Activated B cell treated with CpG ODN at 0.5 μM for 24 hours (primary cell): ENCODE measurements at regions not wholly inside any gene's neighbourhood (a gene's known extent, or its start where the extent isn't known, plus 50 kb on each side); places are given as distances from the start of the nearest gene placed in this dataset.

Source experiments
- ATAC-seq: fragments of 200-7000 bp; cut with Tn5 transposase; one replicate; pipeline ENCODE4 v1.10.0; 2021; ENCODE audit warnings: low read depth, mild to moderate bottlenecking, moderate library complexity
- CTCF ChIA-PET: fragments of 350-600 bp; sonication (Branson Sonifier 250); formaldehyde crosslinking; loops from one replicate; lab custom pipeline; 2021; ENCODE audit warnings: antibody characterized with exemption; lab: Charles Lee
- POLR2A ChIA-PET: fragments of 350-600 bp; sonication (Branson Sonifier 250); formaldehyde crosslinking; loops from one replicate; lab custom pipeline; 2021; ENCODE audit warnings: antibody characterized with exemption; lab: Charles Lee
- DNase-seq: peaks from one replicate; pipeline ENCODE4 v3.0.0; 2022
- H3K27ac Mint-ChIP-seq: one replicate; pipeline ENCODE4 v1.8.0; 2020; ENCODE audit warnings: mixed read lengths
- H3K27me3 Mint-ChIP-seq: one replicate; pipeline ENCODE4 v1.8.0; 2021; ENCODE audit warnings: mixed read lengths
- H3K36me3 Mint-ChIP-seq: one replicate; pipeline ENCODE4 v1.8.0; 2021; ENCODE audit warnings: low read depth, mixed read lengths
- H3K4me1 Mint-ChIP-seq: one replicate; pipeline ENCODE4 v1.8.0; 2021; ENCODE audit warnings: mixed read lengths
- H3K4me3 Mint-ChIP-seq: one replicate; pipeline ENCODE4 v1.8.0; 2020; ENCODE audit warnings: mild to moderate bottlenecking, mixed read lengths
- H3K9me3 Mint-ChIP-seq: one replicate; pipeline ENCODE4 v1.8.0; 2020; ENCODE audit warnings: mixed read lengths
- intact Hi-C: fragments of 100-400 bp; cut with micrococcal nuclease; formaldehyde crosslinking; loops from one replicate; pipeline ENCODE4 v1.15.1; 2024
- TF ChIP-seq, protein P1 (sequence below): fragments of 200-600 bp; IDR thresholded peaks from one replicate; pipeline ENCODE4 v1.8.0; 2022; ENCODE audit warnings: antibody characterized with exemption, mild to moderate bottlenecking

DNA sequence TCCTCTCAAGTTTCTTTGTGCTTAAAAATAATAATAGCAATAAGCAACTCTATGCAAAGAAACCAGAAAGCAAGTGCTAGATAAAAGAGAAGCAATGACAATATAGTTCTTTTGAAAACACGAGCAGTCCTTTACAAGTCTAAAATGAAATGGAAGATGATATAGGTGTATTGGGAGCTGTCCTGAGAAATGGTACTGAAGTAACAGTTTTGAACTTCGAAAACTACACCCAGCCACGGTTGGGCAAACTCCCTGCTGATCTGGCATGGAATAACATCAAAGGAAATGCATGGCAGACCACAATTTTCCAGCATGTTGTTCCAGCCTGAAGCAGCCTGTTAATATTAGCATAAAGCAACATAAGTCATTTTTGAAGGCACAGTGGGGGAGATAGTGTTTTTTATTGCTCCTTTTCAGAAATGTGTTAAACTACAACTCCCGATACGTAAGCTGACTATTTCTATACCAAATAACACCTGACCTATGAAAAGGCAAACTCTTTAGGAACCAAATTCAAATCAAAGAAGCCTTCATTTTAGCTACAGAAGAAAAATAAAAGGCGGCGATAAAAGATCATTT, 596.1 kb upstream of the KLHL29 start:
- Mint-ChIP-seq H3K27ac (no peak overlapping the region), H3K9me3 (peaks cover 2% of the 10 kb centered on the region), H3K4me1 (no peaks in the 10 kb centered on the region), H3K36me3 (no peaks in the 10 kb centered on the region), H3K27me3 (no peaks in the 10 kb centered on the region), H3K4me3 (no peak overlapping the region)
- intact Hi-C loops: no loop called here
- POLR2A ChIA-PET: no interaction called here
- DNase-seq: no peak
- ATAC-seq: no peak
- TF ChIP-seq, protein P1, sequence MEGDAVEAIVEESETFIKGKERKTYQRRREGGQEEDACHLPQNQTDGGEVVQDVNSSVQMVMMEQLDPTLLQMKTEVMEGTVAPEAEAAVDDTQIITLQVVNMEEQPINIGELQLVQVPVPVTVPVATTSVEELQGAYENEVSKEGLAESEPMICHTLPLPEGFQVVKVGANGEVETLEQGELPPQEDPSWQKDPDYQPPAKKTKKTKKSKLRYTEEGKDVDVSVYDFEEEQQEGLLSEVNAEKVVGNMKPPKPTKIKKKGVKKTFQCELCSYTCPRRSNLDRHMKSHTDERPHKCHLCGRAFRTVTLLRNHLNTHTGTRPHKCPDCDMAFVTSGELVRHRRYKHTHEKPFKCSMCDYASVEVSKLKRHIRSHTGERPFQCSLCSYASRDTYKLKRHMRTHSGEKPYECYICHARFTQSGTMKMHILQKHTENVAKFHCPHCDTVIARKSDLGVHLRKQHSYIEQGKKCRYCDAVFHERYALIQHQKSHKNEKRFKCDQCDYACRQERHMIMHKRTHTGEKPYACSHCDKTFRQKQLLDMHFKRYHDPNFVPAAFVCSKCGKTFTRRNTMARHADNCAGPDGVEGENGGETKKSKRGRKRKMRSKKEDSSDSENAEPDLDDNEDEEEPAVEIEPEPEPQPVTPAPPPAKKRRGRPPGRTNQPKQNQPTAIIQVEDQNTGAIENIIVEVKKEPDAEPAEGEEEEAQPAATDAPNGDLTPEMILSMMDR: no peak
- CTCF ChIA-PET: no interaction called here

- CTCF ChIA-PET: no interaction called here
- DNase-seq (no peak), ATAC-seq (no peak)
- TF ChIP-seq, protein P1: no peak
- POLR2A ChIA-PET: no interaction called here
- Mint-ChIP-seq H3K36me3 (no peaks in the 10 kb centered on the region), H3K4me1 (no peaks in the 10 kb centered on the region), H3K27me3 (no peaks in the 10 kb centered on the region), H3K9me3 (no peaks in the 10 kb centered on the region), H3K4me3 (no peak overlapping the region), H3K27ac (no peak overlapping the region)
- intact Hi-C loops: no loop called here
These were observed 589.6 kb upstream of the KLHL29 start for GRCh38 chr2:22795287-22795866.

DNA sequence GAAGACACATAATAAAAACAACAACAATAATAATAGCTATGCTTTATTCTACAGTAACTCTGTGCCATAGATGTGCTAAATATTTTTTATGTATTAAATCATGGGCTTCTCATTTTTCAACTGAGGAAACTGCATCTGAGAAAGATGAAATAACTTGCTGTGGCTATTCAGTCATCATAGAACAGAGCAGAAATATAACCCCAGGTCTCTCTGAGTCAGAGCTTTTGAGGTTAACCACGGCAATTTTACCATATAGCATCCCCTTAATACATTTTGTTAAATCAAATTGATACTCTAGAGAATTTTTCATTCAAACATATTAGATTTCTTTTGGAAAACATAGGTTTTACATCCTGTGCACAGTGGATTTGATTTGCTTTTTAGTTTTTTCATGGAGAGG, 586.6 kb upstream of the KLHL29 start:
- ChIA-PET CTCF (no interaction called here), POLR2A (no interaction called here)
- no peaks in the 10 kb centered on the region for H3K9me3 Mint-ChIP-seq
- TF ChIP-seq, protein P1: no peak
- no peak for ATAC-seq
- no peaks in the 10 kb centered on the region for H3K27me3 Mint-ChIP-seq
- no peak overlapping the region for H3K27ac Mint-ChIP-seq
- intact Hi-C loops: no loop called here
- H3K36me3 Mint-ChIP-seq: no peaks in the 10 kb centered on the region
- DNase-seq: no peak
- H3K4me3 Mint-ChIP-seq: no peak overlapping the region
- H3K4me1 Mint-ChIP-seq: no peaks in the 10 kb centered on the region

- CTCF ChIA-PET: no interaction called here
- H3K4me1 Mint-ChIP-seq: no peaks in the 10 kb centered on the region
- POLR2A ChIA-PET: no interaction called here
- no peak overlapping the region for H3K4me3 Mint-ChIP-seq
- TF ChIP-seq, protein P1: no peak
- ATAC-seq: no peak
- intact Hi-C loops: no loop called here
- no peak for DNase-seq
- H3K27ac Mint-ChIP-seq: no peak overlapping the region
- peaks cover 6% of the 10 kb centered on the region for H3K9me3 Mint-ChIP-seq
- no peaks in the 10 kb centered on the region for H3K36me3 Mint-ChIP-seq
- H3K27me3 Mint-ChIP-seq: no peaks in the 10 kb centered on the region
These were observed 584.6 kb upstream of the KLHL29 start for GRCh38 chr2:22800412-22800811.

DNA sequence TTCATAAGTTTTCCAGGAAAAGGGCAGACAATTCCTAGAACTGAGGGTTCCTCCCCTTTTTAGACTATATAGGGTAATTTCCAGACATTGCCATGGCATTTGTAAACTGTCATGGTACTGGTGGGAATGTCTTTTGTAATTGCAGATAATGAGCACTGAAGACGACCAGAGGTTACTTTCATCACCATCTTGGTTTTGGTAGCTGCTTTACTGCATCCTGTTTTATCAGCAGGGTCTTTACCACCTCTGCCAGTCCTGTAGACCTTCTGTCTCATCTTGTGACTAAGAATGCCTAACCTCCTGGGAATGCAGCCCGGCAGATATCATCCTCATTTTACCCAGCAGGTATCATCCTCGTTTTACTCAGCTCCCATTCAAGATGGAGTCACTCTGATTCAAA, 583.9 kb upstream of the KLHL29 start:
- TF ChIP-seq, protein P1: no peak
- Mint-ChIP-seq H3K27me3 (no peaks in the 10 kb centered on the region), H3K9me3 (peaks cover 8% of the 10 kb centered on the region), H3K36me3 (no peaks in the 10 kb centered on the region), H3K4me3 (no peak overlapping the region), H3K4me1 (no peaks in the 10 kb centered on the region), H3K27ac (no peak overlapping the region)
- intact Hi-C loops: no loop called here
- ATAC-seq (no peak), DNase-seq (no peak)
- POLR2A ChIA-PET: no interaction called here
- CTCF ChIA-PET: no interaction called here
